Liver (tissue), 8 donors: ENCODE measurements at regions not wholly inside any gene's neighbourhood (a gene's known extent, or its start where the extent isn't known, plus 50 kb on each side); places are given as distances from the start of the nearest gene placed in this dataset.

Source experiments
- DNase-seq: peaks from one replicate; pipeline ENCODE4 v3.0.0-alpha.2; 2017; ENCODE audit warnings: low spot score
- H3K27ac ChIP-seq, 2 donors: one replicate each; pipeline ENCODE4 v1.7.0; 2013; ENCODE audit warnings: inconsistent platforms in 2 of 2, low read length in 2 of 2, control low read depth in 1 of 2, low read depth in 1 of 2, mild to moderate bottlenecking in 1 of 2
- H3K27me3 ChIP-seq, 4 donors: one replicate each; pipeline versions ENCODE4 v1.6.1 to v1.7.0; 2013; ENCODE audit warnings: low read length in 3 of 4, inconsistent platforms in 1 of 4, mild to moderate bottlenecking in 1 of 4, moderate library complexity in 1 of 4; ENCODE audit not compliant: control insufficient read depth in 4 of 4, insufficient read depth in 4 of 4
- H3K36me3 ChIP-seq, 4 donors: one replicate each; pipeline versions ENCODE4 v1.6.1 to v1.7.0; 2013; ENCODE audit warnings: low read length in 3 of 4, mild to moderate bottlenecking in 3 of 4, low read depth in 1 of 4, moderate library complexity in 1 of 4; ENCODE audit not compliant: control insufficient read depth in 4 of 4, insufficient read depth in 3 of 4
- H3K4me1 ChIP-seq, 4 donors: one replicate each; pipeline versions ENCODE4 v1.6.1 to v1.7.0; 2013; ENCODE audit warnings: low read length in 3 of 4, mild to moderate bottlenecking in 3 of 4, moderate library complexity in 1 of 4; ENCODE audit not compliant: control insufficient read depth in 4 of 4, insufficient read depth in 4 of 4
- H3K4me3 ChIP-seq, 3 donors: one replicate each; pipeline versions ENCODE4 v1.6.1 to v1.7.0; 2013; ENCODE audit warnings: low read length in 3 of 3, control low read depth in 1 of 3, low read depth in 1 of 3, mild to moderate bottlenecking in 1 of 3
- H3K9ac ChIP-seq, 2 donors: one replicate each; pipeline ENCODE4 v1.7.0; 2013; ENCODE audit warnings: low read length in 2 of 2, mild to moderate bottlenecking in 2 of 2, moderate library complexity in 2 of 2, control low read depth in 1 of 2, low read depth in 1 of 2
- H3K9me3 ChIP-seq, 4 donors: one replicate each; pipeline versions ENCODE4 v1.6.1 to v1.7.0; 2013; ENCODE audit warnings: low read length in 3 of 4; ENCODE audit not compliant: control insufficient read depth in 4 of 4
- ATF3 ChIP-seq: IDR thresholded peaks from 2 replicates; pipeline ENCODE4 v1.6.1; 2016; ENCODE audit warnings: antibody characterized with exemption
- CTCF ChIP-seq: fragments of 150-350 bp; IDR thresholded peaks from 2 replicates; pipeline ENCODE4 v1.5.1; 2017; ENCODE audit warnings: improper control_type of control experiment, low read depth, low read length; ENCODE audit not compliant: missing input control
- EGR1 ChIP-seq, 2 donors: IDR thresholded peaks; 2 replicates each; pipeline ENCODE4 v1.6.1; 2016 to 2018; ENCODE audit warnings: antibody characterized with exemption in 2 of 2, low read depth in 2 of 2
- FOXA1 ChIP-seq: IDR thresholded peaks from 2 replicates; pipeline ENCODE4 v1.6.1; 2016; ENCODE audit warnings: antibody characterized with exemption
- FOXA2 ChIP-seq: IDR thresholded peaks from 2 replicates; pipeline ENCODE4 v1.6.1; 2016; ENCODE audit warnings: antibody characterized with exemption
- GABPA ChIP-seq, 2 donors: IDR thresholded peaks in 1 of 2; conservative IDR thresholded peaks in 1 of 2; 2 replicates each; pipeline ENCODE4 v1.6.1; 2016; ENCODE audit warnings: antibody characterized with exemption in 2 of 2, mild to moderate bottlenecking in 1 of 2, moderate library complexity in 1 of 2
- HNF4G ChIP-seq: IDR thresholded peaks from 2 replicates; pipeline ENCODE4 v1.6.1; 2016; ENCODE audit warnings: antibody characterized with exemption
- MAX ChIP-seq: IDR thresholded peaks from 2 replicates; pipeline ENCODE4 v1.6.1; 2016; ENCODE audit warnings: antibody characterized with exemption
- NR2F2 ChIP-seq: IDR thresholded peaks from 2 replicates; pipeline ENCODE4 v1.6.1; 2016; ENCODE audit warnings: antibody characterized with exemption
- RAD21 ChIP-seq, 2 donors: IDR thresholded peaks; 2 replicates each; pipeline ENCODE4 v1.6.1; 2016; ENCODE audit warnings: antibody characterized with exemption in 2 of 2, mild to moderate bottlenecking in 2 of 2
- REST ChIP-seq: IDR thresholded peaks from 2 replicates; pipeline ENCODE4 v1.6.1; 2016; ENCODE audit warnings: antibody characterized with exemption, mild to moderate bottlenecking
- SP1 ChIP-seq: IDR thresholded peaks from 2 replicates; pipeline ENCODE4 v1.6.1; 2018; ENCODE audit warnings: antibody characterized with exemption, mild to moderate bottlenecking
- WGBS: extraction: QIAGEN DNeasy Blood & Tissue Kit; methylation state at CpG from one replicate; pipeline ENCODE4 v1.1.7; 2013; 5-methylcytosine and 5-hydroxymethylcytosine counted together
- donor health status: healthy.
- donor health status: healthy.
- donor health status: healthy.
- donor health status: healthy.
- donor health status: healthy.

- Histone ChIP-seq H3K4me3 (no peak overlapping the region), H3K36me3 (no peaks in the 10 kb centered on the region), H3K9ac (no peak overlapping the region), H3K27ac (no peak overlapping the region), H3K9me3 (no peaks in the 10 kb centered on the region), H3K27me3 (no peaks in the 10 kb centered on the region), H3K4me1 (no peaks in the 10 kb centered on the region)
- WGBS: 84% methylated on average over 3 of the region's 3 CpGs
- DNase-seq: no peak
- TF ChIP-seq EGR1 (IDR thresholded peaks at IDR 0.05; ENCODE audit: low read depth in 2 of 2) (no peak), ATF3 (no peak), RAD21 (IDR thresholded peaks at IDR 0.05) (peak; percentile 41 to 50), SP1 (no peak), CTCF (peak; percentile 9)
Measured at GRCh38 chr3:186487819-186488218, 56.4 kb downstream of the CRYGS start.

GRCh38 chr3:186487037-186487436, 57.1 kb downstream of the CRYGS start:
- no peak for DNase-seq
- 85% methylated on average over 4 of the region's 4 CpGs for WGBS
- TF ChIP-seq HNF4G: no peak
- TF ChIP-seq SP1: no peak
- no peak for TF ChIP-seq MAX
- no peak for TF ChIP-seq CTCF
- no peak for TF ChIP-seq FOXA2
- no peak for TF ChIP-seq NR2F2
- TF ChIP-seq REST: no peak
- no peak for TF ChIP-seq GABPA (IDR thresholded peaks at IDR 0.05 in 1 of 2, conservative IDR thresholded peaks at IDR 0.05 in 1 of 2)
- no peak for TF ChIP-seq FOXA1

More at GRCh38 chr3:186487037-186487436, 57.1 kb downstream of the CRYGS start:
- no peaks in the 10 kb centered on the region for H3K9me3 ChIP-seq
- H3K27ac ChIP-seq: no peak overlapping the region
- H3K36me3 ChIP-seq: no peaks in the 10 kb centered on the region
- H3K27me3 ChIP-seq: no peaks in the 10 kb centered on the region
- H3K9ac ChIP-seq: no peak overlapping the region
- H3K4me3 ChIP-seq: no peak overlapping the region
- H3K4me1 ChIP-seq: no peaks in the 10 kb centered on the region
